DMS53 (cell line): ENCODE measurements at regions not wholly inside any gene's neighbourhood (a gene's known extent, or its start where the extent isn't known, plus 50 kb on each side); places are given as distances from the start of the nearest gene placed in this dataset.

Experiments used
- DNase-seq: peaks from one replicate; lab custom pipeline; 2025; lab: John Stamatoyannopoulos, UW

GRCh38 chr13:74662905-74663304 lies 528.7 kb upstream of the KLF12 start:
- no peak for DNase-seq

- DNase-seq: no peak
Measured at GRCh38 chr13:74661851-74662250, 527.6 kb upstream of the KLF12 start.

GRCh38 chr13:74657765-74658164 lies 523.6 kb upstream of the KLF12 start:
- DNase-seq: no peak

GRCh38 chr13:74651121-74651520 lies 516.9 kb upstream of the KLF12 start:
- peak; percentile 1 for DNase-seq

- no peak for DNase-seq
Measured at GRCh38 chr13:74647991-74648390, 513.8 kb upstream of the KLF12 start.

GRCh38 chr13:74647211-74647610 lies 513.0 kb upstream of the KLF12 start:
- no peak for DNase-seq

GRCh38 chr13:74646091-74646490 lies 511.9 kb upstream of the KLF12 start:
- no peak for DNase-seq

GRCh38 chr13:74645586-74645985 lies 511.4 kb upstream of the KLF12 start:
- no peak for DNase-seq

- DNase-seq: peak; percentile 0
Measured at GRCh38 chr13:74644229-74644628, 510.0 kb upstream of the KLF12 start.

- no peak for DNase-seq
Measured at GRCh38 chr13:74641586-74641985, 507.4 kb upstream of the KLF12 start.

- no peak for DNase-seq
Measured at GRCh38 chr13:74633734-74634133, 499.5 kb upstream of the KLF12 start.

GRCh38 chr13:74629985-74630384 lies 495.8 kb upstream of the KLF12 start:
- no peak for DNase-seq

GRCh38 chr13:74625541-74625940 lies 491.3 kb upstream of the KLF12 start:
- no peak for DNase-seq

- DNase-seq: no peak
Measured at GRCh38 chr13:74623761-74624160, 489.6 kb upstream of the KLF12 start.

- DNase-seq: no peak
Measured at GRCh38 chr13:74622284-74622683, 488.1 kb upstream of the KLF12 start.

GRCh38 chr13:74620711-74621110 lies 486.5 kb upstream of the KLF12 start:
- no peak for DNase-seq

GRCh38 chr13:74620308-74620707 lies 486.1 kb upstream of the KLF12 start:
- no peak for DNase-seq

GRCh38 chr13:74597526-74597925 lies 463.3 kb upstream of the KLF12 start:
- DNase-seq: peak; percentile 3

GRCh38 chr13:74596691-74597090 lies 462.5 kb upstream of the KLF12 start:
- DNase-seq: no peak

GRCh38 chr13:74593688-74594087 lies 459.5 kb upstream of the KLF12 start:
- DNase-seq: no peak

GRCh38 chr13:74586847-74587246 lies 452.6 kb upstream of the KLF12 start:
- DNase-seq: no peak

- no peak for DNase-seq
Measured at GRCh38 chr13:74576420-74576819, 442.2 kb upstream of the KLF12 start.

- peak; percentile 45 for DNase-seq
Measured at GRCh38 chr13:74575729-74576125, 441.5 kb upstream of the KLF12 start.

- DNase-seq: peak; percentile 19
Measured at GRCh38 chr13:74574964-74575728, 440.9 kb upstream of the KLF12 start.
